Thyroid gland (tissue), 4 donors: ENCODE measurements at regions not wholly inside any gene's neighbourhood (a gene's known extent, or its start where the extent isn't known, plus 50 kb on each side); places are given as distances from the start of the nearest gene placed in this dataset.

Experiments
- DNase-seq, 2 donors: peaks; one replicate each; pipeline ENCODE4 v3.0.0-alpha.2; 2019
- H3K27ac ChIP-seq, 3 donors: fragments of 200-600 bp; sonication (generic); 1 replicate in 2 of 3; 2 replicates in 1 of 3; pipeline ENCODE4 v1.5.1; 2016 to 2019; ENCODE audit warnings: mild to moderate bottlenecking in 1 of 3, moderate library complexity in 1 of 3
- H3K27me3 ChIP-seq: fragments of 200-600 bp; sonication (generic); one replicate; pipeline ENCODE4 v1.5.1; 2019
- H3K36me3 ChIP-seq, 2 donors: fragments of 200-600 bp; sonication (generic); one replicate each; pipeline ENCODE4 v1.5.1; 2016 to 2019
- H3K4me1 ChIP-seq, 2 donors: fragments of 200-600 bp; sonication (generic); one replicate each; pipeline ENCODE4 v1.5.1; 2017 to 2019
- H3K4me3 ChIP-seq, 3 donors: fragments of 200-600 bp; sonication (generic); replicated peaks in 1 of 3; 1 replicate in 2 of 3; 2 replicates in 1 of 3; pipeline ENCODE4 v1.5.1; 2016; ENCODE audit warnings: mild to moderate bottlenecking in 1 of 3
- H3K9me3 ChIP-seq: fragments of 200-600 bp; sonication (generic); one replicate; pipeline ENCODE4 v1.5.1; 2017
- CTCF ChIP-seq, 6 experiments: fragments of 200-600 bp in 3 of 6; fragments of 450-650 bp in 3 of 6; sonication (generic) in 3 of 6; IDR thresholded peaks; one replicate each; pipeline ENCODE4 v1.5.1; 2016 to 2019; ENCODE audit warnings: antibody characterized with exemption in 6 of 6, mild to moderate bottlenecking in 2 of 6, inconsistent platforms in 1 of 6, moderate library complexity in 1 of 6
- POLR2A ChIP-seq, 2 donors: fragments of 450-650 bp; IDR thresholded peaks; one replicate each; pipeline ENCODE4 v1.6.1; 2017; ENCODE audit warnings: antibody characterized with exemption in 2 of 2, mild to moderate bottlenecking in 2 of 2, moderate library complexity in 1 of 2
- WGBS, 2 donors: methylation state at CpG; one replicate each; pipeline ENCODE4 v1.1.5; 2017; 5-methylcytosine and 5-hydroxymethylcytosine counted together
- intact Hi-C: fragments of 100-400 bp; cut with DNase I; formaldehyde crosslinking; loops from one replicate; pipeline ENCODE4 v1.15.1; 2023

DNA sequence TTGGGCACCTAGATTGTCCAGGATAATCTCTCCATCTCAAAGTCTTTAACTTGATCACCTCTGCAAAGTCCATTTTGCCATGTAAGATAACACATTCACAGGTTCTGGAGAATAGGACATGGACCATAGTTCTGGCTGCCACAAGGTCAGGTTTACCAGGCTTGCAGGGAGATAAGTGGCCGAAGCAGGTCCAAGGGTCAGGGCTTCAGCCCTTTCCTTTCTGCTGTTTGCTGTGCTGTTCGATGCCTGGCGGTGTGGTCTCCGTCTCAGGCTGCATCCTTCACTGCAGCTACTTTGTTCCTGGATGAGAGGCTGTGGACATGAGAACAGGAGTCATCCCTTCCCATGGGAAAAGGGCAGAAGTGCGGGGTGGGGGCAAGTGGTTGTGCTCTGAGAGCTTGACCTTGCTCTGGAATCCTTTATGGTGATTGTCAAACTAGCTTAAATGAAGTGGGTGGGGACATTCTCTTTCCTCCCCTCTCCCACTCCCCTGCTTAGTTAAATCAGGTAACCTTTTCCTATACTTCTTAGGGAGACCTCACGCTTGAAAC is 320.2 kb upstream of the C2CD4B start:
- Histone ChIP-seq H3K27me3 (no peaks in the 10 kb centered on the region), H3K27ac (no peak overlapping the region), H3K4me1 (peaks cover 0 to 6% of the 10 kb centered on the region in 2 donors), H3K4me3 (no peak overlapping the region), H3K36me3 (no peaks in the 10 kb centered on the region), H3K9me3 (no peaks in the 10 kb centered on the region)
- DNase-seq = no peak
- no peak for TF ChIP-seq POLR2A (IDR thresholded peaks at IDR 0.05)
- TF ChIP-seq CTCF (IDR thresholded peaks at IDR 0.05) = no peak
- intact Hi-C loops = no loop called here
- WGBS, 2 donors = 95 to 100% methylated on average over 6 of the region's 6 CpGs

- DNase-seq = no peak
- no peaks in the 10 kb centered on the region for H3K9me3 ChIP-seq
- no peaks in the 10 kb centered on the region for H3K36me3 ChIP-seq
- no peaks in the 10 kb centered on the region for H3K27me3 ChIP-seq
- 91 to 98% methylated on average over 1 of the region's 1 CpG for whole genome bisulfite sequencing, 2 donors
- TF ChIP-seq POLR2A (IDR thresholded peaks at IDR 0.05) (no peak), CTCF (IDR thresholded peaks at IDR 0.05) (no peak)
- H3K4me1 ChIP-seq = peaks cover 0 to 6% of the 10 kb centered on the region in 2 donors
- H3K27ac ChIP-seq = no peak overlapping the region
- intact Hi-C loops = no loop called here
- no peak overlapping the region for H3K4me3 ChIP-seq
These were observed 321.0 kb upstream of the C2CD4B start for GRCh38 chr15:62486041-62486440.

GRCh38 chr15:62488387-62488786 is 323.3 kb upstream of the C2CD4B start:
- TF ChIP-seq POLR2A (IDR thresholded peaks at IDR 0.05) = no peak
- Histone ChIP-seq H3K4me1 (peaks cover 0 to 6% of the 10 kb centered on the region in 2 donors), H3K9me3 (no peaks in the 10 kb centered on the region), H3K27me3 (no peaks in the 10 kb centered on the region), H3K36me3 (no peaks in the 10 kb centered on the region), H3K4me3 (no peak overlapping the region), H3K27ac (no peak overlapping the region)
- intact Hi-C loops = no loop called here
- 70 to 80% methylated on average over 1 of the region's 1 CpG for WGBS, 2 donors
- no peak for DNase-seq

DNA sequence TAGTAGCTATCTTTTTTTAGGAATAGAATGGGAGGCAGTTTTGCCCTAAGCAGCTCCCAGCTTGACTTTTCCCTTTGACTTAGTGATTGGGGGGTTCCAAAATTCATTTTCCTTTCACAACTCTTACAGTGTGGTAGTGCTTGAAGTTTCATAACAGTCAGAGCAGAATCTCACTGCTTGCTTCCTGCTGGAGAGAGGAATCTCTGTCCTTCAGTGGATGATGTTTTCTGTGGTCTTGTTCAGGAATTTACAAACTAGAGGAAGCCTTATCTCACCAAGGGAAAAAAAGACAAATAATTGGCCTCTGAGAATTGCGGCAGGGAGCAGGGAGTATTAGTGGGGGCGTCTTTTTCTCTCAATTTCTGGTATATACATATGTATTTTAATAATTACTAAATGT is 326.6 kb upstream of the C2CD4B start:
- H3K27ac ChIP-seq = no peak overlapping the region
- intact Hi-C loops = no loop called here
- peaks cover 4 to 18% of the 10 kb centered on the region in 2 donors for H3K4me1 ChIP-seq
- no peak overlapping the region for H3K4me3 ChIP-seq
- no peak for TF ChIP-seq CTCF (IDR thresholded peaks at IDR 0.05)
- TF ChIP-seq POLR2A (IDR thresholded peaks at IDR 0.05) = no peak
- H3K9me3 ChIP-seq = no peaks in the 10 kb centered on the region
- 82 to 85% methylated on average over 2 of the region's 2 CpGs for WGBS, 2 donors
- H3K36me3 ChIP-seq = no peaks in the 10 kb centered on the region
- H3K27me3 ChIP-seq = no peaks in the 10 kb centered on the region
- no peak for DNase-seq

DNA sequence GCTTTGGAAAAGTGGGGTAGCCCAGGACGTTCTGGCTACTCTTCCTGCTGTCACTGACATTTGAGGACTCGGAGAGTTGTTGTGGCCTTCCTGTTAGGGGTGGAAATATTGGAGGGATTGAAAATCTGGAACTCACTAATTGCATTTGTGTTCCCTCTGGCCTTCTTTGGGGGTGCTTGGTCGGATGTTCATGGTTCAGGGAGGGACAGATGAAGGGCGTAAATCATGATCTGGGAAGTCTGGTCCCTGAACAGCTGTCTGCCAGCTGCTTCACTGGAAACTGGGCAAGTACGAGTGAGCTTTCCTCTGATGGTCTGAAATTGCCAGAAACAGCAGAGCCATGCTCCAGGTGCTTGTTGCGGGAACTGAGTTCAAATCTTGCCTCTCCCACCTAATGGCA is 327.8 kb upstream of the C2CD4B start:
- DNase-seq = no peak
- Histone ChIP-seq H3K4me1 (peaks cover 9 to 18% of the 10 kb centered on the region in 2 donors), H3K9me3 (no peaks in the 10 kb centered on the region), H3K36me3 (no peaks in the 10 kb centered on the region), H3K27me3 (no peaks in the 10 kb centered on the region), H3K27ac (no peak overlapping the region), H3K4me3 (no peak overlapping the region)
- intact Hi-C loops = no loop called here
- TF ChIP-seq CTCF (IDR thresholded peaks at IDR 0.05) = no peak
- no peak for TF ChIP-seq POLR2A (IDR thresholded peaks at IDR 0.05)
- 80 to 88% methylated on average over 6 of the region's 6 CpGs for WGBS, 2 donors

GRCh38 chr15:62494197-62494596 is 329.1 kb upstream of the C2CD4B start:
- H3K4me3 ChIP-seq = no peak overlapping the region
- H3K27me3 ChIP-seq = no peaks in the 10 kb centered on the region
- no peak overlapping the region for H3K27ac ChIP-seq
- TF ChIP-seq POLR2A (IDR thresholded peaks at IDR 0.05) (no peak), CTCF (IDR thresholded peaks at IDR 0.05) (no peak)
- H3K36me3 ChIP-seq = no peaks in the 10 kb centered on the region
- 77 to 83% methylated on average over 4 of the region's 4 CpGs for WGBS, 2 donors
- no peak for DNase-seq
- intact Hi-C loops = no loop called here
- H3K4me1 ChIP-seq = peaks cover 10 to 18% of the 10 kb centered on the region in 2 donors
- no peaks in the 10 kb centered on the region for H3K9me3 ChIP-seq
